ENCODE measurements at regions not wholly inside any gene's neighbourhood (a gene's known extent, or its start where the extent isn't known, plus 50 kb on each side); places are given as distances from the start of the nearest gene placed in this dataset.

DNA sequence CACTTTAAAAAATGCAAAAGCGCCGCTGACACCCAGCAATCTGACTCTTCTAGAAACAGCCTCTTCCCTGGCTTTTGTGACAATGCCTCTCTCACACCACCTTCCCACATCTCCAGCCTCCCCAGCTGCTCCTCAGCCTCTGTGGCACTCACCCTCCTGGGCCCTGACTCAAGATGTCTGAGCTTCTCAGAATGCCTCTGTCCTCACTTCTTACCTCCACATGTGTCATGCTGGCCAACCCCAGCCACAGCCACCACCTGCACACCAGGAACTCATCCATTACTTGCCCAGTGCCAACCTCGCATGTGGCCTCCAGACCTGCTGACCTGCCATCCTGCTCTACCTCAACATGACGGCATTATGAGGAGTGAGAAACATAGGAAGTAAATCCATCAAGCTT, 249.8 kb upstream of the RAB6C start:
- no peak for DNase-seq (ENCODE audit: low spot score)
- H3K27ac ChIP-seq: no peak overlapping the region
- no peaks in the 10 kb centered on the region for H3K9me3 ChIP-seq
- H3K4me1 ChIP-seq (replicated peaks): no peaks in the 10 kb centered on the region
- no peaks in the 10 kb centered on the region for H3K36me3 ChIP-seq
- WGBS: 95% methylated on average over 4 of the region's 4 CpGs
- no peak overlapping the region for H3K4me3 ChIP-seq
- intact Hi-C loops (cut with DNase I): no loop called here
- TF ChIP-seq POLR2A (IDR thresholded peaks at IDR 0.05) (no peak), POLR2AphosphoS5 (IDR thresholded peaks at IDR 0.05) (no peak)
- TF ChIP-seq, protein P1, sequence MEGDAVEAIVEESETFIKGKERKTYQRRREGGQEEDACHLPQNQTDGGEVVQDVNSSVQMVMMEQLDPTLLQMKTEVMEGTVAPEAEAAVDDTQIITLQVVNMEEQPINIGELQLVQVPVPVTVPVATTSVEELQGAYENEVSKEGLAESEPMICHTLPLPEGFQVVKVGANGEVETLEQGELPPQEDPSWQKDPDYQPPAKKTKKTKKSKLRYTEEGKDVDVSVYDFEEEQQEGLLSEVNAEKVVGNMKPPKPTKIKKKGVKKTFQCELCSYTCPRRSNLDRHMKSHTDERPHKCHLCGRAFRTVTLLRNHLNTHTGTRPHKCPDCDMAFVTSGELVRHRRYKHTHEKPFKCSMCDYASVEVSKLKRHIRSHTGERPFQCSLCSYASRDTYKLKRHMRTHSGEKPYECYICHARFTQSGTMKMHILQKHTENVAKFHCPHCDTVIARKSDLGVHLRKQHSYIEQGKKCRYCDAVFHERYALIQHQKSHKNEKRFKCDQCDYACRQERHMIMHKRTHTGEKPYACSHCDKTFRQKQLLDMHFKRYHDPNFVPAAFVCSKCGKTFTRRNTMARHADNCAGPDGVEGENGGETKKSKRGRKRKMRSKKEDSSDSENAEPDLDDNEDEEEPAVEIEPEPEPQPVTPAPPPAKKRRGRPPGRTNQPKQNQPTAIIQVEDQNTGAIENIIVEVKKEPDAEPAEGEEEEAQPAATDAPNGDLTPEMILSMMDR (IDR thresholded peaks at IDR 0.05): no peak
- no peaks in the 10 kb centered on the region for H3K27me3 ChIP-seq (replicated peaks; ENCODE audit: insufficient read depth)

DNA sequence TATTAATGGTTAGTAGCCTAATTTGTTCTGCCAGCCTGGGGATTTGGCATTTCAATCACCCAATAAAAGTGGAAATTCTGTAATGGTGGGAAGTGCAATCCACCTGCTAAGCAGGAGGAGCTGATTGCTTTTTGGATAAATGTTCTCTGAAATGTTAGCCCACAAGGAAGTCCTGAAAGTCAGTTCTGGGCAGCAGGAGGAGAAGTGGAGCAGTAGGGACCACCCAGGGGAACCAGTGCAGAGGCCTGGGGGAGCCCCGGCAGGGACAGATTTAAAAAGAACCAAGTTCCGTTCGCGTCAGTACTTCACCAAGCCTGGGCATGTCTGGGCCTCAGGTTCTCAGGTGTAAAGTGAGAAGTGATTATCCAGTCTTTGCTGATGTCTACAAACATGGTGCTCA, 248.5 kb upstream of the RAB6C start:
- no peak for TF ChIP-seq POLR2AphosphoS5 (IDR thresholded peaks at IDR 0.05)
- TF ChIP-seq POLR2A (IDR thresholded peaks at IDR 0.05): no peak
- TF ChIP-seq, protein P1 (IDR thresholded peaks at IDR 0.05): no peak
- H3K27ac ChIP-seq: no peak overlapping the region
- no peaks in the 10 kb centered on the region for H3K9me3 ChIP-seq
- no peaks in the 10 kb centered on the region for H3K36me3 ChIP-seq
- H3K27me3 ChIP-seq (replicated peaks; ENCODE audit: insufficient read depth): no peaks in the 10 kb centered on the region
- H3K4me1 ChIP-seq (replicated peaks): no peaks in the 10 kb centered on the region
- H3K4me3 ChIP-seq: no peak overlapping the region
- DNase-seq (ENCODE audit: low spot score): no peak
- intact Hi-C loops (cut with DNase I): no loop called here
- WGBS: 48% methylated on average over 4 of the region's 4 CpGs

DNA sequence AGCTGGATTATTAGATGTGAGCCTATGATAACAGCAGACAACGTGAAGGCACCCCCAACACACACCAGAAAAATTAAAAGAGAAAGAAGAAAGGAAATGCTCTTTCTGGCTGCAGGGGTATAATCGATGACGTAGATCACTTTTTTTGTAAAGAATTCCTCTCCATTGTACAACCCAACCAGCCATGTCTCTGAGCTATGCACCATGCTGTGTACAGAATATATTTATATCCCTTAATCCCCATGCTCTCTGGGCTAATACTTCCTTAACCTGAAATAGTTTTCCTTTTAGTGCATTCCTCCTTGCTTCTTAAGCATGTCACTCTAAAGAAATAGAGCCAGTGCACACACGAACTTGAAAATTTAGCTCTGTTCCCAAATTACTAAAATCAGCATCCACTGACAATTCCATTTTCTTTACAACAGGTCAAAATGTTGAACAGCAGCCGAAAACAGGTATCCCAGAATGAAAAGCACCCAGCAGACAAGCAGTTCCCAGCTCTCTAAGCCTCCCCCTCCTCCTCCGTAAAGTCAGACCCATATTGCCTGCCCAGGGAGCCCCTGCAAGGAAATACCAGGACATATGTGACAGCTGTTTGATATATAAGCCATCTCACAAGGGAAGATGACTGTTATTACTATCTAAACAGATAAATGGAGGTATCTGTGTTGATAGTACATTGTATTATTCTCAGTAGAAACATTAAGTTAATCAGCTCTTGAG, 247.4 kb upstream of the RAB6C start:
- no peak overlapping the region for H3K4me3 ChIP-seq
- H3K27me3 ChIP-seq (replicated peaks; ENCODE audit: insufficient read depth): no peaks in the 10 kb centered on the region
- TF ChIP-seq, protein P1 (IDR thresholded peaks at IDR 0.05): no peak
- no peak for TF ChIP-seq POLR2A (IDR thresholded peaks at IDR 0.05)
- H3K36me3 ChIP-seq: no peaks in the 10 kb centered on the region
- no peaks in the 10 kb centered on the region for H3K4me1 ChIP-seq (replicated peaks)
- WGBS: 76% methylated on average over 6 of the region's 6 CpGs
- no peak overlapping the region for H3K27ac ChIP-seq
- DNase-seq (ENCODE audit: low spot score): no peak
- intact Hi-C loops (cut with DNase I): no loop called here
- no peaks in the 10 kb centered on the region for H3K9me3 ChIP-seq

DNA sequence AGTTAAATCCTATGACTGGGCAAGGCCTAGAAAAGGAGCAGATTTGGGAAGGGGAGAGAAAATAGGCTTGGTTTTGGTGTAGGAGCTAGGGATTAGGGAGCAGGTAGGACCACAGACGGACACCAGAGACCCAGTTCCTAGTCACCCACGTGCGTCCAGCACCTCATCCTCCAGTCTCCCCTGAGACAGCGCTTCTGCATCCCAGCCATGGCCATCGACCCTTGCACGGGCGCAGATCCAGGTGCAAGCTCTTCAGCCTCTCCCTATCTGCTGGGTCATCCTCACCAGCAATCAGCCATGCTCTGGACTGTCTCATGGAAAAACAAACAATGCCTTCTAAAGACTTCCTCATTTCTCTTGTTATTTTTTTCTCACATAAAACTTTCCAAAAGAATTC, 246.8 kb upstream of the RAB6C start:
- intact Hi-C loops (cut with DNase I): no loop called here
- Histone ChIP-seq H3K27ac (no peak overlapping the region), H3K36me3 (no peaks in the 10 kb centered on the region), H3K4me3 (no peak overlapping the region), H3K27me3 (replicated peaks; ENCODE audit: insufficient read depth) (no peaks in the 10 kb centered on the region), H3K4me1 (replicated peaks) (no peaks in the 10 kb centered on the region), H3K9me3 (no peaks in the 10 kb centered on the region)
- TF ChIP-seq, protein P1 (IDR thresholded peaks at IDR 0.05): no peak
- TF ChIP-seq POLR2A (IDR thresholded peaks at IDR 0.05): no peak
- no peak for TF ChIP-seq POLR2AphosphoS5 (IDR thresholded peaks at IDR 0.05)
- 81% methylated on average over 7 of the region's 7 CpGs for WGBS
- no peak for DNase-seq (ENCODE audit: low spot score)

DNA sequence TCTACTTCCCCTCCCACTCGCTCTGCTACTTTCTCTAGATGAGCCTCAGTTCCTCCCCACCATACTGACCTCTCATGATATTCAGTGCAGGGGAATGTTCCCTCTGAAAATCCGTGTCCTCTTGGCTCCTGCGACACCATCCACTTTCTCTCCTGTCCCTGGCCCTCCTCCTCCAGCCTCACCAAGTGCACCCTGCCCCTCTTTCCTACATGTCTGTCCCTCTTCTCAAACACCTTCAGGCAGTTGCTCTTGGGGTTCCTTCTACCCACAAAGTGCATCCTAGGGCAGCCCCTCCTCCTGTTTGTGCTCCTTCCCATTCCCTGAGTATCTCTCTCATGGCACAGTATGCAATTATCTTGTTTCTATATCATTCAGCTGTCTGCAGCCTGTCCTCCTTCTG, 246.4 kb upstream of the RAB6C start:
- DNase-seq (ENCODE audit: low spot score): no peak
- Histone ChIP-seq H3K9me3 (no peaks in the 10 kb centered on the region), H3K27me3 (replicated peaks; ENCODE audit: insufficient read depth) (no peaks in the 10 kb centered on the region), H3K36me3 (no peaks in the 10 kb centered on the region), H3K27ac (no peak overlapping the region), H3K4me1 (replicated peaks) (no peaks in the 10 kb centered on the region), H3K4me3 (no peak overlapping the region)
- no peak for TF ChIP-seq POLR2A (IDR thresholded peaks at IDR 0.05)
- TF ChIP-seq, protein P1 (IDR thresholded peaks at IDR 0.05): no peak
- TF ChIP-seq POLR2AphosphoS5 (IDR thresholded peaks at IDR 0.05): no peak
- intact Hi-C loops (cut with DNase I): no loop called here
- WGBS: 84% methylated on average over 3 of the region's 3 CpGs

All from prostate gland (tissue), 2 donors.